22Rv1 (cell line): ENCODE measurements at regions not wholly inside any gene's neighbourhood (a gene's known extent, or its start where the extent isn't known, plus 50 kb on each side); places are given as distances from the start of the nearest gene placed in this dataset.

Experiments used
- CTCF ChIP-seq: fragments of 450-650 bp; IDR thresholded peaks from 2 replicates; pipeline ENCODE4 v1.5.1; 2017; ENCODE audit warnings: mild to moderate bottlenecking
- ZFX ChIP-seq: fragments of 450-650 bp; IDR thresholded peaks from 2 replicates; pipeline ENCODE4 v1.6.1; 2017; ENCODE audit warnings: antibody characterized with exemption, borderline replicate concordance

- TF ChIP-seq CTCF, result no peak
- TF ChIP-seq ZFX, result no peak
Measured at GRCh38 chr5:132138260-132138659, 64.7 kb downstream of the CSF2 start.
